HEK293 (cell line): ENCODE measurements at regions not wholly inside any gene's neighbourhood (a gene's known extent, or its start where the extent isn't known, plus 50 kb on each side); places are given as distances from the start of the nearest gene placed in this dataset.

Experiments used
- CTCF ChIA-PET: fragments of 350-600 bp; formaldehyde crosslinking; extraction: SDS; loops from one replicate; lab custom pipeline; 2021; ENCODE audit warnings: antibody characterized with exemption; lab: Yijun Ruan, JAX
- POLR2A ChIA-PET: fragments of 300-600 bp; formaldehyde crosslinking; extraction: SDS; loops from one replicate; lab custom pipeline; 2020; ENCODE audit warnings: antibody characterized with exemption, inconsistent platforms; lab: Yijun Ruan, JAX
- H3K27ac ChIP-seq: fragments of 200-500 bp; sonication (Bioruptor generic); 2 replicates; pipeline ENCODE4 v1.5.1; 2014; ENCODE audit warnings: low read depth, low read length, control low read depth, inconsistent platforms; ENCODE audit errors: extremely low read depth
- H3K36me3 ChIP-seq, 2 experiments: fragments of 200-500 bp in 1 of 2; sonication (Bioruptor generic) in 1 of 2; 1 replicate in 1 of 2; 2 replicates in 1 of 2; pipeline ENCODE4 v1.5.1; 2014 to 2017; ENCODE audit warnings: inconsistent platforms in 2 of 2, low read length in 2 of 2; ENCODE audit not compliant: control insufficient read depth in 2 of 2, insufficient read depth in 1 of 2
- H3K4me1 ChIP-seq: fragments of 200-500 bp; sonication (Bioruptor generic); 2 replicates; pipeline ENCODE4 v1.5.1; 2014; ENCODE audit warnings: mild to moderate bottlenecking, low read length, inconsistent platforms; ENCODE audit not compliant: control insufficient read depth, insufficient read depth
- H3K4me3 ChIP-seq: 2 replicates; pipeline ENCODE4 v1.5.1; 2011; ENCODE audit warnings: low read depth, mild to moderate bottlenecking, control low read depth, low read length, moderate library complexity
- H3K9me3 ChIP-seq: fragments of 200-500 bp; sonication (Bioruptor generic); 2 replicates; pipeline ENCODE4 v1.5.1; 2014; ENCODE audit warnings: low read depth, low read length, inconsistent platforms; ENCODE audit not compliant: control insufficient read depth, insufficient read depth
- AEBP2 ChIP-seq: fragments of 450-650 bp; formaldehyde crosslinking; IDR thresholded peaks from 2 replicates; pipeline ENCODE4 v1.5.1; 2016; ENCODE audit warnings: missing biosample characterization, missing genetic modification characterization, borderline replicate concordance
- ELK4 ChIP-seq: IDR thresholded peaks from 2 replicates; pipeline ENCODE4 v1.6.1; 2011; ENCODE audit warnings: mild to moderate bottlenecking, low read depth, low read length, borderline replicate concordance
- FEZF1 ChIP-seq: fragments of 450-650 bp; formaldehyde crosslinking; IDR thresholded peaks from 2 replicates; pipeline ENCODE4 v1.5.1; 2016; ENCODE audit warnings: missing biosample characterization, missing genetic modification characterization
- PRDM2 ChIP-seq: fragments of 450-650 bp; formaldehyde crosslinking; IDR thresholded peaks from 2 replicates; pipeline ENCODE4 v1.5.1; 2016; ENCODE audit warnings: missing biosample characterization, missing genetic modification characterization, borderline replicate concordance
- PRDM6 ChIP-seq: fragments of 450-650 bp; formaldehyde crosslinking; IDR thresholded peaks from 2 replicates; pipeline ENCODE4 v1.5.1; 2017; ENCODE audit warnings: missing biosample characterization, missing genetic modification characterization
- SCRT2 ChIP-seq: fragments of 450-650 bp; formaldehyde crosslinking; IDR thresholded peaks from 2 replicates; pipeline ENCODE4 v1.5.1; 2016; ENCODE audit warnings: missing biosample characterization, missing genetic modification characterization
- YY1 ChIP-seq: fragments of 450-650 bp; formaldehyde crosslinking; IDR thresholded peaks from 2 replicates; pipeline ENCODE4 v1.5.1; 2018; ENCODE audit warnings: missing biosample characterization, missing genetic modification characterization
- ZNF280C ChIP-seq: fragments of 450-650 bp; formaldehyde crosslinking; IDR thresholded peaks from 2 replicates; pipeline ENCODE4 v1.5.1; 2016; ENCODE audit warnings: missing biosample characterization, missing genetic modification characterization
- ZNF48 ChIP-seq: fragments of 450-650 bp; formaldehyde crosslinking; IDR thresholded peaks from 2 replicates; pipeline ENCODE4 v1.5.1; 2016; ENCODE audit warnings: missing biosample characterization, missing genetic modification characterization
- ZSCAN5A ChIP-seq: fragments of 450-650 bp; formaldehyde crosslinking; IDR thresholded peaks from 2 replicates; pipeline ENCODE4 v1.5.1; 2016; ENCODE audit warnings: missing biosample characterization, missing genetic modification characterization

GRCh38 chr12:46126050-46126727, 135.8 kb upstream of the SCAF11 start:
- CTCF ChIA-PET: interaction anchor here (0.6 to 2.7 kb wide), 15 partner anchors 8 to 1177 kb away, joined by 3 to 19 read pairs (median 5); no protein-coding TSS in a partner anchor
- POLR2A ChIA-PET: interaction anchor here (1.4 to 1.6 kb wide), 2 partner anchors 34 to 246 kb away, joined by 3 to 6 read pairs; no protein-coding TSS in a partner anchor

GRCh38 chr12:46124848-46125619, 134.7 kb upstream of the SCAF11 start:
- CTCF ChIA-PET: interaction anchor here (0.6 to 2.7 kb wide), 56 partner anchors 10 to 1016 kb away, joined by 3 to 19 read pairs (median 4); no protein-coding TSS in a partner anchor
- Histone ChIP-seq H3K27ac (peak overlapping the region; percentile 71), H3K9me3 (no peaks in the 10 kb centered on the region), H3K36me3 (no peaks in the 10 kb centered on the region), H3K4me3 (no peak overlapping the region), H3K4me1 (peaks cover 11% of the 10 kb centered on the region)
- POLR2A ChIA-PET: interaction anchor here (0.6 to 2.4 kb wide), 7 partner anchors 9 to 1149 kb away, joined by 3 to 9 read pairs (median 4); partner anchors contain the start of gene SLC38A1
- TF ChIP-seq YY1: no peak
- no peak for TF ChIP-seq AEBP2 (tag by site-specific recombination)
- TF ChIP-seq ZNF280C (tag by site-specific recombination): no peak
- TF ChIP-seq PRDM2 (tag by site-specific recombination): no peak

More at GRCh38 chr12:46126050-46126727, 135.8 kb upstream of the SCAF11 start:
- TF ChIP-seq FEZF1 (tag by site-specific recombination): peak; percentile 65
- TF ChIP-seq ELK4: no peak
- TF ChIP-seq PRDM6 (tag by site-specific recombination): no peak
- peak; percentile 53; the same call in 1 of the 2 replicates for TF ChIP-seq SCRT2 (tag by site-specific recombination)
- no peak for TF ChIP-seq ZNF48 (tag by site-specific recombination)
- no peak for TF ChIP-seq ZSCAN5A
- Histone ChIP-seq H3K4me1 (peaks cover 11% of the 10 kb centered on the region), H3K4me3 (no peak overlapping the region), H3K27ac (no peak overlapping the region; the same call in 1 of the 2 replicates), H3K9me3 (no peaks in the 10 kb centered on the region), H3K36me3 (no peaks in the 10 kb centered on the region)
